ENCODE measurements at regions not wholly inside any gene's neighbourhood (a gene's known extent, or its start where the extent isn't known, plus 50 kb on each side); places are given as distances from the start of the nearest gene placed in this dataset.

DNA sequence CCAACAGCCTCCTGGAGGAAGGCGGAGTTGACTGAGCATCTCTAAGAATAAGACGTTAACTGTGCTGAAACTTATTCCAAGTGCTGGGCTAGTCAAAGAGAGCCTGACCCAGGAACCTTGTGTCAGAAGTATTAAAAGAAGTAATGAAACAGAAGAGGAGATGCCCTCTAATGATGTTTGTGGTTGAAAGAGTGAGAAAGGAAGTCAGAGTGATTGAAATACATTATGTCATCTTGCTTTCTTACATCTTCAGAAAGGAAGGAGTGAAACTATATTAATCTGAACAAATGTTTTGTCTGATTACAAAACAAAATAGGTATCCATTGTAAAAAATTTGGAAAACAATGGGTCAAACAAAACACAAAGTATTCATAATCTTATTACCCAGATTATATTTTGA is 460.7 kb downstream of the NTRK2 start:
- Mint-ChIP-seq H3K4me1 (ENCODE audit: low read depth, unreplicated experiment) (no peaks in the 10 kb centered on the region), H3K4me3 (ENCODE audit: unreplicated experiment) (no peak overlapping the region), H3K36me3 (ENCODE audit: unreplicated experiment) (peaks cover 5% of the 10 kb centered on the region), H3K9me3 (ENCODE audit: unreplicated experiment) (no peaks in the 10 kb centered on the region), H3K27ac (ENCODE audit: unreplicated experiment) (no peak overlapping the region), H3K27me3 (ENCODE audit: unreplicated experiment) (no peaks in the 10 kb centered on the region)
- no peak for TF ChIP-seq CTCF (IDR thresholded peaks at IDR 0.05; ENCODE audit: partially characterized antibody, unreplicated experiment)
- DNase-seq = no peak

DNA sequence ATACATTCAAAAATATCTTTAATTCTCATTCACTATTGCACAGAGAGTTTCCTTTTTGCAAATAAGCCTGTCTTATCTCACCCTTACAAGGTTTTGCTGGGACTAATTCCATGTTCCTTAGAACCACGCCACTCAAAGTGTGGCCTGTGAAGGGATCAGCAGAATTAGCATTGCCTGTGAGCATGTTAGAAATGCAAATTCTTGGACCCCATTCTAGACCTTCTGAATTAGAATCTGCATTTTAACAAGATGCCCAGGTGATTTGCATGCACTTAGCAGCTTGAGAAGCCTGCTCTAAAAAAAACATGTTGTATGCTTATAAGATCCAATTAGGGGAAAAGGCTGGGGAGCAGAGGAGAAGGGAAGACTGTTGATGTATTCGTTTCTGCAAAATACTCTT is 460.0 kb downstream of the NTRK2 start:
- Mint-ChIP-seq H3K4me3 (ENCODE audit: unreplicated experiment) (no peak overlapping the region), H3K27me3 (ENCODE audit: unreplicated experiment) (no peaks in the 10 kb centered on the region), H3K9me3 (ENCODE audit: unreplicated experiment) (no peaks in the 10 kb centered on the region), H3K36me3 (ENCODE audit: unreplicated experiment) (no peaks in the 10 kb centered on the region), H3K27ac (ENCODE audit: unreplicated experiment) (no peak overlapping the region), H3K4me1 (ENCODE audit: low read depth, unreplicated experiment) (no peaks in the 10 kb centered on the region)
- no peak for DNase-seq
- no peak for TF ChIP-seq CTCF (IDR thresholded peaks at IDR 0.05; ENCODE audit: partially characterized antibody, unreplicated experiment)

DNA sequence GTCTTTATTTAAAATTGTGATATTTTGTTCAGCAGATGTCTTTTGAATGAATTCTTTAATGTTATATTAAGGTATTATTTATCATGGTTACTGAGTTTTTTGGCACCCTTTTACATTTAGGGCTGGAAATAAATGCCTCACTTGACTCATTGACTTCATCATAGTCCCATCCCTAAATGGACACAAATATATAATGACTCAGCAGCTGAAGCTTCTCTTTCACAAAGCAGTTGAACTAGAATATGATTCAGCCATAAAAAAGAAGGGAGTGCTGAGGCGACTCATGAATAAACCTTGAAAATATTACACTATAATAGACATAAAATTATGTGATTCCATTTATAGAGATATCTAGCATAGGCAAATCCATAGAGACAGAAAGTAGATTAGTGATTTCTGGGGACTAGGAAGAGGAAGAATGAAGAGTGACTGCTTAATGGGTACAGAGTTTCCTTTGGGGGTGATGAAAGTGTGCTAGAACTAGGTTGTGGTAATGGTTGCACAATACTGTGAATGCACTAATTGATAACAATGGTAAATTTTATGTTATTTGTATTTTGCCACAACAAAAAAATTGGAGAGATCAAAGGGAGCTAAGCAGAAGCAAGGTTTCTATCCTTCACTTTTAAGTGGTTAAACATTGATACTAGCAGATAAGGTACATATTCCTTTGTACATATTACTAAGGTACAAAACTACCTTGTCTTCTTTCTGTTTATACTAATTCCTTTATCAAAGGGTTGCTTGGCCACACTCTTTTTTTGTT is 449.6 kb downstream of the NTRK2 start:
- DNase-seq = no peak
- H3K9me3 Mint-ChIP-seq (ENCODE audit: unreplicated experiment) = no peaks in the 10 kb centered on the region
- TF ChIP-seq CTCF (IDR thresholded peaks at IDR 0.05; ENCODE audit: partially characterized antibody, unreplicated experiment) = no peak
- H3K4me1 Mint-ChIP-seq (ENCODE audit: low read depth, unreplicated experiment) = no peaks in the 10 kb centered on the region
- H3K4me3 Mint-ChIP-seq (ENCODE audit: unreplicated experiment) = no peak overlapping the region
- no peaks in the 10 kb centered on the region for H3K36me3 Mint-ChIP-seq (ENCODE audit: unreplicated experiment)
- H3K27ac Mint-ChIP-seq (ENCODE audit: unreplicated experiment) = no peak overlapping the region
- no peaks in the 10 kb centered on the region for H3K27me3 Mint-ChIP-seq (ENCODE audit: unreplicated experiment)

- DNase-seq = no peak
- no peak overlapping the region for H3K4me3 Mint-ChIP-seq (ENCODE audit: unreplicated experiment)
- no peaks in the 10 kb centered on the region for H3K27me3 Mint-ChIP-seq (ENCODE audit: unreplicated experiment)
- no peaks in the 10 kb centered on the region for H3K36me3 Mint-ChIP-seq (ENCODE audit: unreplicated experiment)
- H3K4me1 Mint-ChIP-seq (ENCODE audit: low read depth, unreplicated experiment) = no peaks in the 10 kb centered on the region
- no peaks in the 10 kb centered on the region for H3K9me3 Mint-ChIP-seq (ENCODE audit: unreplicated experiment)
- TF ChIP-seq CTCF (IDR thresholded peaks at IDR 0.05; ENCODE audit: partially characterized antibody, unreplicated experiment) = no peak
- H3K27ac Mint-ChIP-seq (ENCODE audit: unreplicated experiment) = no peak overlapping the region
These were observed 448.3 kb downstream of the NTRK2 start for GRCh38 chr9:85117831-85118230.

DNA sequence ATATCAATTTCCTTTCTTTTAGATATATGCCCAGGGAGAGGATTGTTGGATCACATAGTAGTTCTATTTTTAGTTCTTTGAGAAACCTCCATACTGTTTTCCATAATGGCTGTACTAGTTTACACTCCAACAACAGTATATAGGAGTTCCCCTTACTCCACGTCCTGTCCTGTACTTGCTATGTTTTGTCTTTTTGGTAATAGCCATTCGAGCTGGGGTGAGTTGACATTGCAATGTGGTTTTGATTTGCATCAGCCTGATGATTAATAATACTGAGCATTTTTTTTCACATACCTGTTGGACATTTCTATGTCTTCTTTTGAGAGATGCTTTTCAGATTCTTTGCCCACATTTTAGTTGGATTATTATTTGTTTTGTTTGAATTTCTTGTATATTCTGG is 445.9 kb downstream of the NTRK2 start:
- H3K27ac Mint-ChIP-seq (ENCODE audit: unreplicated experiment) = no peak overlapping the region

More for the DNA sequence above, 445.9 kb downstream of the NTRK2 start:
- Mint-ChIP-seq H3K4me1 (ENCODE audit: low read depth, unreplicated experiment) (no peaks in the 10 kb centered on the region), H3K9me3 (ENCODE audit: unreplicated experiment) (no peaks in the 10 kb centered on the region), H3K27me3 (ENCODE audit: unreplicated experiment) (no peaks in the 10 kb centered on the region), H3K4me3 (ENCODE audit: unreplicated experiment) (no peak overlapping the region), H3K36me3 (ENCODE audit: unreplicated experiment) (no peaks in the 10 kb centered on the region)
- no peak for DNase-seq
- TF ChIP-seq CTCF (IDR thresholded peaks at IDR 0.05; ENCODE audit: partially characterized antibody, unreplicated experiment) = no peak

Data from glutamatergic neuron (in vitro differentiated cells).